ENCODE measurements at regions not wholly inside any gene's neighbourhood (a gene's known extent, or its start where the extent isn't known, plus 50 kb on each side); places are given as distances from the start of the nearest gene placed in this dataset.

GRCh38 chr11:127259102-127259501 lies 258.5 kb upstream of the KIRREL3 start:
- DNase-seq, result no peak

GRCh38 chr11:127255209-127255608 lies 254.6 kb upstream of the KIRREL3 start:
- no peak for DNase-seq

GRCh38 chr11:127252321-127252720 lies 251.8 kb upstream of the KIRREL3 start:
- DNase-seq, result no peak

DNA sequence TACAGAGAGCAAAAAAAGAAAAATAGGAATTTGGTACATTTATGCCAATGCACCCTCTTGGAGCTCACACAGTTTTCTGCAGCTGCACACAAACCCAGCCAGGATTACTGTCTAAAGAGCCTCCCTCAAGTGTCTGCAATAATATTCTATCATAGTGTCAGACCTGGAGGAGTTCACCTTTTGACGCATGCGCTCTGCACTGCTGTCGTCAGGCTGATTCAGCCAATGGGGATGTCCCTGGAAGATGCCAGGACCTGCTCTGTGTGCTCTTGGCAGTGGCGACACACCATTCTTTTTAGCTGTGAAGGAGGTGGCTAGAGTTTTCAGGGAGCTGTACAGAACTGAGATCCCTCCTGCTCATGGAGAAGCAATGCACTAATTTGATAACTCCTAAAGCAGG lies 249.0 kb upstream of the KIRREL3 start:
- DNase-seq, result no peak

GRCh38 chr11:127248476-127248875 lies 247.9 kb upstream of the KIRREL3 start:
- no peak for DNase-seq

DNA sequence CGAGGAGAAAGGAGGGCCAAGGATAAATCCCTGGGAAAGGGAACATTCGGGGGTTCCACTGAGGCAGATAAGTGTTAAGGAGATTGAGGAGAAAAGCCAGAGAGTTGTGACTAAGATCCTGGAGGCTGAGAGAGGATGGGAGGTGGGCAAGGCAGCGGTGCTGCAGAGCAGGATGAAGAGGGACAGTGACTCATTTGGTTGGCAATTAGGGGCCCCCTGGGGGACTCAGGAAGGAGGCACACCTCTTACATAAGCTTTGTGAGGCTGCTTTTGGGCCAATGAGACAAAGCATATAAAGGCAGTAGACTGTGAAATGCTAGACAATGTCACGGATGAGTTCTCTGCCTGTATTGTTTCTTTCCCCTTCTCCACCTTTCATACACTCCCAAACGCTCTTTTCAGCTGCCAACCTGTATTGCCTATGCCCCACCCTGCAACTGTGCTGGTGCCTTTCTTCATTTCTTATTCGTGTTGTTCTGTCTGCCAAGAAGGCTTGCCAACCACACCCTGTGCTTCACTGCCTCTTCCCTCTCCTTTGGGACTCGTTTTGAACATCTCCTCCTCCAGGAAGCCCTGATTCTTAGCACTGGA lies 246.8 kb upstream of the KIRREL3 start:
- no peak for DNase-seq

DNA sequence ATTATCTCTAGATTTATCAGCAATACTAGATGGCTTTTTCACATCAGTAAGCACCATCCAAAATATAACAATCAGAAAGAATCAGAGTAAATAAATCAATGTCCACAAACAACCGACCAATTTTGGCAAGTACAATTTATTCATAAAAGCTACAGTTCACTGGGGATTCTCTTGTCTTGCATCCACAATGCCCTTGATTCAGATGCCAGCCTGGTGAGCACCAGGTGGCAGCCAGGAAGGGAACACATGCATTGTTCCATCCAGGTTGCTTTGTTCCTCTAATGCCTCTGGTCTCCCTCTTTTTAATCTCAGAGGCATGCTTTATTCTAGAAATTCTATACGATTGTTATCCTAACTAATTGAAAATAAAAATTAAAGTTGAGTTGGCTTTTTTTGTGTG lies 242.1 kb upstream of the KIRREL3 start:
- DNase-seq, result no peak

GRCh38 chr11:127238321-127238720 lies 237.8 kb upstream of the KIRREL3 start:
- DNase-seq, result no peak

DNA sequence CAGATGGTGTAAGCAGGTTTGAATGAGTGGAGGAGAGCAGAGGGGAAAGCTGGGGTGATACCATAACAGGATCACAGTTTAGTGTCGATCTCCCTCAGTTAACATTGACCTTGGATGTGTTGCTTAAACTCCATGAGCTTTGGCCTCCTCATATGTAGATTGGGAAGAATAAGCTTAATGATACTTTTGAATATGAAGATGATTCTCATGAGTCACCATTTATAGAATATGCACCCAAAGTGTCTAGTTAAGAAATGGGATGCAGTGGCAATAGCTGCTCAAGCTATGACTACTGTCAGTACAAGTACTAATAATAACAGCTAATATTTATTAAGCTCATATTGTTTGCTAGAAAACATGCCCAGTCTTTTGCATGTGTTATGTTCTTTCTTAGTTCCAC lies 236.2 kb upstream of the KIRREL3 start:
- DNase-seq, result no peak

- no peak for DNase-seq
Measured at GRCh38 chr11:127233998-127234397, 233.4 kb upstream of the KIRREL3 start.

GRCh38 chr11:127230392-127230791 lies 229.8 kb upstream of the KIRREL3 start:
- no peak for DNase-seq

DNA sequence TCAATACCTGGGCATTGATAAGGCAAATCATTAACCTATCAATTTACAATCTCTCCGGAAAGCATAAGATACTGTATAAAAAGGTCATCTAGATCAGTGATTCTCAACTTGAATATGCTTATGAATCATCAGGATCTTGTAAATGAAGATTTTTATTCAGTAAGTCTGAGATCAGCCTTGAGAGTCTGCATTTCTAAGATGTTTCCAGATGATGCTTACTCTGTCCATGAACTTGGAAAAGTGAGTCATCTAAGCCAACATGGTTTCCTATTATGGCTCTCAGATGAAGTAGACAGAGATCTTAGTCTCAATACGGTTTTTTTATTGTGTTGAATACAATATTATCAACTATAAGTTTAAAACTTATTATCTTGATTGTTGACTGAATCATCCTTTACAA lies 226.4 kb upstream of the KIRREL3 start:
- DNase-seq, result no peak

DNA sequence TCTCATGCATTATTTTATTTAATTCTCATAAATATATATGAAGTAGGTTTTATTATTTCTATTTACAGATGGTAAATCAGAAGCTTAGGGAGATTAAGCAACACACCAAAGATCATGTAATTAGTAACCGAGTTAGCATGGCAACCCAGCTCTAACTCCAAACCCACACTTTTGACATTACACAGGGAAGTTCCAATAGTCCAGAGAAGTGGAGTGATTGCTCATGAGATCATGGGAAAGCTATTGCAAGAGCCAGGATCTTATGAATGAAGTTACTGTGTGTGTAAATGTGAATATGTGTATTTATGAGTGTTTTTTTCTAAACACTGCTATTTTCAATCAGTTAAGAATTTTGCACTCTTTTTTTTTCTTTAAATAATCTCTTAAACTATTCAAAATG lies 225.8 kb upstream of the KIRREL3 start:
- DNase-seq, result no peak

- DNase-seq, result no peak
Measured at GRCh38 chr11:127225619-127226018, 225.0 kb upstream of the KIRREL3 start.

GRCh38 chr11:127224276-127224675 lies 223.7 kb upstream of the KIRREL3 start:
- no peak for DNase-seq

- DNase-seq, result no peak
Measured at GRCh38 chr11:127223633-127224032, 223.1 kb upstream of the KIRREL3 start.

GRCh38 chr11:127223026-127223425 lies 222.5 kb upstream of the KIRREL3 start:
- DNase-seq, result no peak

DNA sequence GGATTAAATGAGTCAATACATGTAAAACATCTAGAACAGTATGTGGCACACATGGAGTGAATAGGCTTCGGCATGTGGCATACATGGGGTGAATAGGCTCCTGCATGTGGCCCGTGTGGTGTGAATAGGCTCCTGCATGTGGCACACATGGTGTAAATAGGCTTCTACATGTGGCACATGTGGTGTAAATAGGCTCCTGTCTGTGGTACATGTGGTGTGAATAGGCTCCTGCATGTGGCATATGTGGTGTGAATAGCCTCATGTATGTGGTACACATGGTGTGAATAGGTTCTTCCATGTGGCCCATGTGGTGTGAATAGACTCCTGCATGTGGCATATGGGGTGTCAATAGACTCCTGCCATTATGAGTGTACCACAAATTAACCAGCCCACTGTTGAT lies 219.1 kb upstream of the KIRREL3 start:
- DNase-seq, result no peak

GRCh38 chr11:127218275-127218608 lies 217.7 kb upstream of the KIRREL3 start:
- DNase-seq, result no peak

DNA sequence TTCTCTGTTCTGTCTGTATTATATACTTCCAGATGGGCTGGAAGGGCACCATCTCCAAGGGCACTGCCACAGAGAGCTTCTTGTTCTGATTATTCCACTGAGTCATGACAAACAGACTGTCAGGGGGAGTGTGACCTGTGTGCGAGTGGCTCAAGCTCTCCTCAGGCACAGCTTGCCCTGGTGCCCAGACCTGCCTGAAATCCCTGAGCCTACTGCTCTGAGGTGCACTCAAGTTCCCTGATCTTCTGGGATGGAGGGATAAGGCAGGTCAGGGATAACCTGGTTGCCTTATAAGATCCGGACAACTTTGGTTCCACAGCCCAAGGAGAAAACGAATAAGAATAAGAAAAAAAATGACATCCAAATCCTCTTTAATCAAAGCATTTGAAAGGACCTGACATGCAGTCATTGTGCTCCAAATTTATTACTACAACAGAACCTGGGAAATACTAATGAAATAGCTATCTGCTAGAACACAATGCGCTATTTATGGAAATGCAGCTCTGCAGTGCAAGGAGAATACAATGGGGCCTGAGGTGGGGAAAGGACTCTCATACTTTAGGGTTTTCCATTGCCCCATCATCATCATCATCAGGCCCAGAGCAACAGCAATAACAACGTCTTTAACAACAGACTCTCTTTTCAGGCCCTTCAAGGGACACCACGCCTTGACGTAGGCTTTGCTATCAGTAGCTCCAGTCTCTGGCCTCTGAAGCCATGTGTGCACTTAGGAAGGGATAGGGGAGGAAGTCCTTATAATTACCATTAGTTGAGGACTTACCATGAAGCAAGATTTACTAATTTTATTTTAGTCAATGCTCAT lies 217.1 kb upstream of the KIRREL3 start:
- no peak for DNase-seq

- DNase-seq, result no peak
Measured at GRCh38 chr11:127205688-127206217, 205.2 kb upstream of the KIRREL3 start.

GRCh38 chr11:127203490-127203889 lies 202.9 kb upstream of the KIRREL3 start:
- DNase-seq, result no peak

DNA sequence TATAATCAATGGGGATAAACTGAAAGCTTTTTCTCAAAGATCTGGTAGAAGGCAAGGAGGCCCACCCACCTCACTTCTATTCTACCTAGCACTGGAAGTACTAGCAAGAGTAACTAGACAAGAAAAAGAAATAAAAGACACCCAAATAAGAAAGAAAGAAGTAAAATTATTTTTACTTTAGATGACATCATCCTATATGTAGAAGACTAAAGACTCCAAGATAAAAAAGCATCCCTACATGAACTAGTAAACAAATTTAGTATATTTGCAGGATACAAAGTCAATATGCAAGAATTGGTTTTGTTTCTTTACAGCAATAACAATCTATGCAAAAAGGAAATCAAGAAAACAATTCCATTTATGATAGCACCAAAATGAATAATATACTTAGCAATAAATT lies 201.5 kb upstream of the KIRREL3 start:
- DNase-seq, result no peak

DNA sequence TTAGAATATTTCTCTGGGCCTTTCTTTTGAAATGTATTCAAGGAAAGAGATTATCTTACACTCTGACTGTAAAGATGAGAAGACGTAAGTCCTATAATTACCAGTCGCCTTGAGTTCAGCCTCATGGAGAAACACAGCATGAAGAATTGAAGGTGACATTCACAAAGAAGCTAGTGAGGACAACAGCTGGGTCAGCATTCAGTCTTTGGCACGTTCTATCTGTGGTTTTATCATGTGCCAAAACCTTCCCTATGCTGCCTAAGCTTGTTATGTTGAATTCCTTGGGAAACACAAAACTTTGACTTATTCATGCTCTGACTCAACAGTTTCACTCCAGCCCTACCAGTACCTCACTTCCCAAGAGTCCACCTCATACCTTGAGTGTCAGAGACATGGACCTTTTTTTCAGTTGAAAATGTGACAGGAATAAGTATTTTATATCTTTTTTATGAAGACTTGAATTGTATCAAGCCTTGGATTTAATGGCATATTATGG lies 198.8 kb upstream of the KIRREL3 start:
- DNase-seq, result no peak

Data from kidney glomerular epithelial cell (primary cell).